ENCODE measurements at regions not wholly inside any gene's neighbourhood (a gene's known extent, or its start where the extent isn't known, plus 50 kb on each side); places are given as distances from the start of the nearest gene placed in this dataset.
A peak's percentile ranks its signal among the peaks of the same experiment; 100 is the strongest.

DNA sequence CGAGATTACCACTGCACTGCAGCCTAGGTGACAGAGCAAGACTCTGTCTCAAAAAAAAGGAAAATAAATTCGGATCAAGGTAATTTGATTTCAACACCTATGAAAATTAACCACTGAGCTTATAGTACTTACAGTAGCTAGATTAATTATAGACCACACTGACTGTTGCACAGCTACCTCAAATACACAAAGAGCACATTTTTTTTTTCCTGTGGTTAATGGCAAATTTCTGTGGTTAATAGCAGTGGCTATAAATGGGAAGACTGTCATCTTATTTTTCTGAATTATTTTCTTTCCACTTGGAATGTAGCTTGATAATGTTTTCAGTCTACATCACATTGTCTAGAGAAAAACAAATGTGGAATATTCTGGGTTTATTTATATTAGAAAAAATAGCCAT is 1661.6 kb upstream of the PCDH7 start:
- DNase-seq (ENCODE audit: low read depth) = no peak
- no peak overlapping the region for H3K4me3 ChIP-seq (ENCODE audit: low read depth, low read length)
- TF ChIP-seq, protein P1, sequence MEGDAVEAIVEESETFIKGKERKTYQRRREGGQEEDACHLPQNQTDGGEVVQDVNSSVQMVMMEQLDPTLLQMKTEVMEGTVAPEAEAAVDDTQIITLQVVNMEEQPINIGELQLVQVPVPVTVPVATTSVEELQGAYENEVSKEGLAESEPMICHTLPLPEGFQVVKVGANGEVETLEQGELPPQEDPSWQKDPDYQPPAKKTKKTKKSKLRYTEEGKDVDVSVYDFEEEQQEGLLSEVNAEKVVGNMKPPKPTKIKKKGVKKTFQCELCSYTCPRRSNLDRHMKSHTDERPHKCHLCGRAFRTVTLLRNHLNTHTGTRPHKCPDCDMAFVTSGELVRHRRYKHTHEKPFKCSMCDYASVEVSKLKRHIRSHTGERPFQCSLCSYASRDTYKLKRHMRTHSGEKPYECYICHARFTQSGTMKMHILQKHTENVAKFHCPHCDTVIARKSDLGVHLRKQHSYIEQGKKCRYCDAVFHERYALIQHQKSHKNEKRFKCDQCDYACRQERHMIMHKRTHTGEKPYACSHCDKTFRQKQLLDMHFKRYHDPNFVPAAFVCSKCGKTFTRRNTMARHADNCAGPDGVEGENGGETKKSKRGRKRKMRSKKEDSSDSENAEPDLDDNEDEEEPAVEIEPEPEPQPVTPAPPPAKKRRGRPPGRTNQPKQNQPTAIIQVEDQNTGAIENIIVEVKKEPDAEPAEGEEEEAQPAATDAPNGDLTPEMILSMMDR (IDR thresholded peaks at IDR 0.05; ENCODE audit: insufficient read depth, low read depth, low read length) = no peak

DNA sequence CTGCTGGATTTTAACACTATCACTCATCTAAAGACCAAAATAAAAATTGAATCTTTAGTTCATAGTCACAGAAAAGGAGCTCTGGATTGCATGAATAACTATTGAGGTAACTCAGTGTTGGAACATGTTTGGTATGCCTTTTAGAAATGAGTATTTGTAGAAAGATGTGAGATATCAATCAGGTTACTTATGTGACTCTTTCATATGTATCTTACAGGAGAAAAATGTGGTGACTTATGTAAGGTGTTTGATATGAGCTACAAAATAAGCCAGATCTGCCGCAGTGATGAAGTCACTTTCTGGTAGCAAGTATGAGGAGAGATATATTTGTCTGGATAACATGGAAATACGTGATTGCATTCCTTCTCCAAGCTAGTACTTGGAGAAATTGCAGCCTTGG is 1653.3 kb upstream of the PCDH7 start:
- no peak for DNase-seq (ENCODE audit: low read depth)
- TF ChIP-seq, protein P1 (IDR thresholded peaks at IDR 0.05; ENCODE audit: insufficient read depth, low read depth, low read length) = no peak
- no peak overlapping the region for H3K4me3 ChIP-seq (ENCODE audit: low read depth, low read length)

DNA sequence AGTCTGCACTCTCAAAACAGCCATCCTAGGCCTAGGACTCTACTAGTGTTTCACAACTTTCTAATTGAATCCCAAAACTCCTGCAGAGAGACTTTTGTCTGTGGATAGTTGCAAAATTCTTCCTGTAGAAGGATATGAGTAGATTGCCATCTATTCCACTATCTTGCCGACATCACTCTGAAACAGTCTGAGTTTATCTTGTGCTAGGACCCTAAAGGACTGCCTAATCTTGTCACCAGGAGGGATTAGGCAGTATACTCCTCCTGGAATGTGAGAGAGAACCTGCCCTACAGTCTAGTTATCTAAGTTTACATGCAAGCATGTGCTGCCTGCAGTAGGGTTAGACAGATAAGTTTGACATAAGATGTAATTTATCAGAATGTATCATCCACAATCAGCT is 1646.6 kb upstream of the PCDH7 start:
- TF ChIP-seq, protein P1 (IDR thresholded peaks at IDR 0.05; ENCODE audit: insufficient read depth, low read depth, low read length) = no peak
- no peak overlapping the region for H3K4me3 ChIP-seq (ENCODE audit: low read depth, low read length)
- no peak for DNase-seq (ENCODE audit: low read depth)

DNA sequence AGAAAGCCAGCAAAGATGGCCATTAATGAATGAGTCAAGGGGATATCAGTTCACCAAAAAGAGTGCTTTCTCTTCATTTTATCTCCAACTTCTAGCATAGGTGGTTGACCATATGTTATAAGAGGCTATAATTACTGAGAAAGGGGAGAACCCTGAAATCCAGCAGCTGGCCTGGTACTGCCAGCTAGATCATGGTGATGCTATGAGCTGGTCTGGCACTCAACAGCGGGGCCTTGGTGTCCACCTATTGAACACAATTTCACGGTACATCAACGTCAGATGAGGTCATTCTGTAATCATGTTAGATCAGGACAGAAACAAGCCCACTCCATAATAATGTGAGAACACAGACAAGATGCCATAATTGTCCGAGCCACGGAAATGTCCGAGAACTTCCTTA is 1644.8 kb upstream of the PCDH7 start:
- no peak for DNase-seq (ENCODE audit: low read depth)
- TF ChIP-seq, protein P1 (IDR thresholded peaks at IDR 0.05; ENCODE audit: insufficient read depth, low read depth, low read length) = no peak
- no peak overlapping the region for H3K4me3 ChIP-seq (ENCODE audit: low read depth, low read length)

DNA sequence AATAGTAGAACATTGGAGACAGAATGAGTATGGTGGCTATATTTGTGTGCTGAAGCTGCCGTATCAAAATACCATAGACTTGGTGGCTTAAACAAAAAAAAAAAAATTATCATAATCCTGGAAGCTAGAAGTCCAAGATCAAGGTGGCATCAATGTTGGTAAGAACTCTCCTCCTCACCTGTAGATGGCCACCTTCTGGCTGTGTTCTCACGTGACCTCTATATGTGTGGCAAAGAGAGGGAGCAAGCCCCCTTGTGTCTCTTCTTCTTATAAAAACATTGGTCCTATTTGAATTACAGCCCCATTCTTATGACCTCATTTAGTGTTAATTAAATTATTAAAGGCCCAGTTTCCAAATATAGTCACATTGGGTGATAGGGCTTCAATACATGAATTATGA is 1640.9 kb upstream of the PCDH7 start:
- DNase-seq (ENCODE audit: low read depth) = no peak
- TF ChIP-seq, protein P1 (IDR thresholded peaks at IDR 0.05; ENCODE audit: insufficient read depth, low read depth, low read length) = no peak
- H3K4me3 ChIP-seq (ENCODE audit: low read depth, low read length) = no peak overlapping the region

DNA sequence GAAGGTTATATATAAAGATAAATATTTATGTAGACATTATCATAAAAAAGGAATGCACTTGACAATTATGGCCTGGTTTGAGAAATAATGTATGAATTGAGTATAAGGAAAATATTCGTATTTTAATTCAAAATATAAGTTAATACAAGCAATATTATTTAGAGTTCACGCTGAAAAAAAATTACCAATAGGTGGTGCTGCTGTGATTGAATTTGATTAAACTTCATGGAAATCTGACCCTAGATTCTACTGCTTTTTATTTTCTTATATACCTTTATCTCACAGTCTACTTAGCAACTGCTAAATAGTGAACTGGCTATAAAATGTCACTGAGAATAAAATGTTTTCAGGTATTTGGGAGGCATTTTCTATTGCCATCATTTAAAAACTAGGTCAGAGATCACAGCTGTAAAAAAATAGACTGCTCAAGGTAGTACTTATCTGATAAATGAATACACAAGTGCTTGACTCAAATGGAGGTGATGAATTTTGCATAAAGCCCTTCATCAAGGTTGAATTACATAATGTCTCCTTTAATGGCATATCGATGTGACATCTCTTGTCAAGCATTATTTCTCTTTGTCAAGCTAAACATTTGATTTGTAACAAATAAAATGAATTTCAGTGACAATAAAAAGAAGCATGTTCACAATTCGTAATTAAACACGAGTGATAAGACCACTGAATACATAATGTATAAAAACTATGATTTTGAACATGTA is 1638.8 kb upstream of the PCDH7 start:
- H3K4me3 ChIP-seq (ENCODE audit: low read depth, low read length) = no peak overlapping the region
- TF ChIP-seq, protein P1 (IDR thresholded peaks at IDR 0.05; ENCODE audit: insufficient read depth, low read depth, low read length) = peak; percentile 15
- peak; percentile 3 for DNase-seq (ENCODE audit: low read depth)

DNA sequence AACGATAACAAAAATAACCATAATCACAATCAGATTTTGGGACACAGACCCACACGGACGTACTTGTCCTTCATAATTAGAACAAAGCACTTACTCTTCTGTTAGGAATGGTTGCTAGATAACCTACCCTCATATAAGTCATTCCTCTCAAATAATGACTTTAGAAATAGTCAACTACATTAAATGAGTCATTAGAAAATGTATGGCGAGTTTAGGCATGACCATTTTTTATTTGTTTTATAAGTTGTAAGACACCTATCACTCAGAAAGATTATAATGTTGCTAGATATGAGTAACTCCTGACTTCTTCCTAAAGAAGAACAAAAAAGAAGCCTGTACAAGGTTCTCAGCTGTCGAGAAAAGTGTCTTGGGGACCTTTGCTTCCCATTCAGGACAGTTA is 1637.5 kb upstream of the PCDH7 start:
- DNase-seq (ENCODE audit: low read depth) = no peak
- TF ChIP-seq, protein P1 (IDR thresholded peaks at IDR 0.05; ENCODE audit: insufficient read depth, low read depth, low read length) = no peak
- H3K4me3 ChIP-seq (ENCODE audit: low read depth, low read length) = no peak overlapping the region
